Gastroesophageal sphincter (tissue), 4 donors: ENCODE measurements at regions not wholly inside any gene's neighbourhood (a gene's known extent, or its start where the extent isn't known, plus 50 kb on each side); places are given as distances from the start of the nearest gene placed in this dataset.
A peak's percentile ranks its signal among the peaks of the same experiment; 100 is the strongest.

Experiments
- ATAC-seq: fragments of 150-250 bp; one replicate; pipeline ENCODE4 v1.9.1; 2016; ENCODE audit warnings: mild to moderate bottlenecking, moderate library complexity
- H3K27ac ChIP-seq, 4 donors: fragments of 200-600 bp; sonication (generic) in 3 of 4; 1 replicate in 3 of 4; 2 replicates in 1 of 4; pipeline ENCODE4 v1.5.1; 2016 to 2019
- H3K27me3 ChIP-seq: fragments of 200-600 bp; sonication (generic); one replicate; pipeline ENCODE4 v1.5.1; 2019
- H3K36me3 ChIP-seq, 2 donors: fragments of 200-600 bp; sonication (generic); one replicate each; pipeline ENCODE4 v1.5.1; 2019; ENCODE audit warnings: control low read depth in 1 of 2
- H3K4me1 ChIP-seq, 3 donors: fragments of 200-600 bp; sonication (generic); 1 replicate in 2 of 3; 2 replicates in 1 of 3; pipeline ENCODE4 v1.5.1; 2016 to 2019; ENCODE audit warnings: control low read depth in 2 of 3
- H3K4me3 ChIP-seq, 2 donors: fragments of 200-600 bp; sonication (generic); one replicate each; pipeline ENCODE4 v1.5.1; 2019; ENCODE audit warnings: mild to moderate bottlenecking in 1 of 2, moderate library complexity in 1 of 2
- H3K9me3 ChIP-seq, 3 donors: fragments of 200-600 bp; sonication (generic); one replicate each; pipeline ENCODE4 v1.5.1; 2017 to 2019; ENCODE audit warnings: control low read depth in 2 of 3
- CTCF ChIP-seq, 4 experiments: fragments of 200-600 bp in 2 of 4; fragments of 450-650 bp in 2 of 4; sonication (generic) in 1 of 4; IDR thresholded peaks; one replicate each; pipeline ENCODE4 v1.5.1; 2017 to 2019; ENCODE audit warnings: antibody characterized with exemption in 4 of 4, mild to moderate bottlenecking in 2 of 4, moderate library complexity in 2 of 4
- EP300 ChIP-seq: sonication (generic); formaldehyde crosslinking; IDR thresholded peaks from one replicate; pipeline ENCODE4 v1.6.1; 2017; ENCODE audit warnings: antibody characterized with exemption, mild to moderate bottlenecking
- POLR2A ChIP-seq, 2 donors: fragments of 450-650 bp; IDR thresholded peaks; one replicate each; pipeline ENCODE4 v1.6.1; 2017; ENCODE audit warnings: antibody characterized with exemption in 2 of 2, mild to moderate bottlenecking in 2 of 2, moderate library complexity in 1 of 2
- POLR2AphosphoS5 ChIP-seq: sonication (generic); formaldehyde crosslinking; IDR thresholded peaks from one replicate; pipeline ENCODE4 v1.6.1; 2017; ENCODE audit warnings: antibody characterized with exemption
- WGBS, 2 donors: methylation state at CpG; one replicate each; pipeline ENCODE4 v1.1.5; 2018; ENCODE audit warnings: low coverage in 1 of 2; 5-methylcytosine and 5-hydroxymethylcytosine counted together

GRCh38 chr2:6769346-6769745 lies 96.4 kb downstream of the CMPK2 start:
- no peaks in the 10 kb centered on the region for H3K36me3 ChIP-seq
- ATAC-seq, result no peak
- H3K27ac ChIP-seq, result no peak overlapping the region
- H3K9me3 ChIP-seq, result no peaks in the 10 kb centered on the region
- TF ChIP-seq EP300 (no peak), CTCF (IDR thresholded peaks at IDR 0.05) (no peak), POLR2AphosphoS5 (no peak), POLR2A (IDR thresholded peaks at IDR 0.05) (no peak)
- H3K27me3 ChIP-seq, result peaks cover 29% of the 10 kb centered on the region
- H3K4me3 ChIP-seq, result no peak overlapping the region
- peaks cover 0 to 7% (median 0%) of the 10 kb centered on the region in 3 donors for H3K4me1 ChIP-seq

GRCh38 chr2:6770006-6770405 lies 95.7 kb downstream of the CMPK2 start:
- TF ChIP-seq POLR2AphosphoS5, result no peak
- TF ChIP-seq CTCF (IDR thresholded peaks at IDR 0.05), result no peak
- TF ChIP-seq EP300, result no peak
- no peak for TF ChIP-seq POLR2A (IDR thresholded peaks at IDR 0.05)
- H3K36me3 ChIP-seq, result no peaks in the 10 kb centered on the region
- H3K27ac ChIP-seq, result no peak overlapping the region
- H3K4me1 ChIP-seq, result peaks cover 0 to 7% (median 0%) of the 10 kb centered on the region in 3 donors
- ATAC-seq, result no peak
- no peak overlapping the region for H3K4me3 ChIP-seq
- WGBS, 2 donors, result 81 to 93% methylated on average over 3 to 6 of the region's 16 CpGs
- H3K9me3 ChIP-seq, result no peaks in the 10 kb centered on the region
- peaks cover 34% of the 10 kb centered on the region for H3K27me3 ChIP-seq

GRCh38 chr2:6771634-6772611 lies 93.8 kb downstream of the CMPK2 start:
- TF ChIP-seq POLR2A (IDR thresholded peaks at IDR 0.05) (no peak), POLR2AphosphoS5 (no peak), CTCF (IDR thresholded peaks at IDR 0.05) (no peak), EP300 (no peak)
- peaks cover 0 to 7% (median 0%) of the 10 kb centered on the region in 3 donors for H3K4me1 ChIP-seq
- 33% methylated on average over 1 of the region's 19 CpGs for WGBS, 2 donors
- peaks cover 38% of the 10 kb centered on the region for H3K27me3 ChIP-seq
- no peak for ATAC-seq
- no peaks in the 10 kb centered on the region for H3K9me3 ChIP-seq
- no peak overlapping the region for H3K4me3 ChIP-seq
- H3K36me3 ChIP-seq, result no peaks in the 10 kb centered on the region
- no peak overlapping the region for H3K27ac ChIP-seq

- Histone ChIP-seq H3K27me3 (peaks cover 38% of the 10 kb centered on the region), H3K9me3 (no peaks in the 10 kb centered on the region), H3K27ac (no peak overlapping the region), H3K4me1 (peaks cover 0 to 7% (median 0%) of the 10 kb centered on the region in 3 donors), H3K4me3 (peak overlapping the region in 1 of 2 donors; percentile 12), H3K36me3 (no peaks in the 10 kb centered on the region)
- ATAC-seq, result peak; percentile 70
- WGBS, 2 donors, result 28 to 30% methylated on average over 8 to 11 of the region's 29 CpGs
- TF ChIP-seq POLR2AphosphoS5 (no peak), POLR2A (IDR thresholded peaks at IDR 0.05) (no peak), EP300 (no peak), CTCF (IDR thresholded peaks at IDR 0.05) (peak; percentile 39 to 92 (median 76))
Observed at GRCh38 chr2:6773007-6773693, 92.6 kb downstream of the CMPK2 start.
